Immature natural killer cell (primary cell): ENCODE measurements at regions not wholly inside any gene's neighbourhood (a gene's known extent, or its start where the extent isn't known, plus 50 kb on each side); places are given as distances from the start of the nearest gene placed in this dataset.

Experiments
- DNase-seq, 3 donors: peaks; one replicate each; pipeline ENCODE4 v3.0.0; 2022; ENCODE audit warnings: mixed read lengths in 1 of 3
- H3K27ac Mint-ChIP-seq, 6 donors: one replicate each; pipeline ENCODE4 v1.8.0; 2020; ENCODE audit warnings: mixed read lengths in 6 of 6, mild to moderate bottlenecking in 5 of 6, inconsistent platforms in 4 of 6, moderate library complexity in 3 of 6
- H3K27me3 Mint-ChIP-seq, 3 donors: one replicate each; pipeline ENCODE4 v1.8.0; 2020 to 2021; ENCODE audit warnings: low read depth in 3 of 3, mild to moderate bottlenecking in 3 of 3, mixed read lengths in 3 of 3, moderate library complexity in 3 of 3, inconsistent platforms in 1 of 3
- H3K36me3 Mint-ChIP-seq, 3 donors: one replicate each; pipeline ENCODE4 v1.8.0; 2020; ENCODE audit warnings: mixed read lengths in 3 of 3, inconsistent platforms in 2 of 3, mild to moderate bottlenecking in 2 of 3
- H3K4me1 Mint-ChIP-seq, 2 donors: one replicate each; pipeline ENCODE4 v1.8.0; 2020; ENCODE audit warnings: inconsistent platforms in 2 of 2, mild to moderate bottlenecking in 2 of 2, mixed read lengths in 2 of 2, moderate library complexity in 1 of 2
- H3K4me3 Mint-ChIP-seq, 5 donors: one replicate each; pipeline ENCODE4 v1.8.0; 2020; ENCODE audit warnings: mild to moderate bottlenecking in 5 of 5, mixed read lengths in 5 of 5, inconsistent platforms in 3 of 5, moderate library complexity in 3 of 5
- H3K9me3 Mint-ChIP-seq, 6 donors: one replicate each; pipeline ENCODE4 v1.8.0; 2020; ENCODE audit warnings: mild to moderate bottlenecking in 6 of 6, mixed read lengths in 6 of 6, inconsistent platforms in 4 of 6, moderate library complexity in 3 of 6

GRCh38 chr6:145502416-145502815 lies 232.9 kb downstream of the EPM2A start:
- DNase-seq = no peak
- Mint-ChIP-seq H3K4me1 (no peaks in the 10 kb centered on the region), H3K27ac (no peak overlapping the region), H3K36me3 (peaks cover 0 to 3% (median 0%) of the 10 kb centered on the region in 3 donors), H3K9me3 (peaks cover 5 to 39% (median 18%) of the 10 kb centered on the region in 6 donors), H3K4me3 (no peak overlapping the region), H3K27me3 (peaks cover 0 to 2% (median 1%) of the 10 kb centered on the region in 3 donors)

- peaks cover 18 to 54% (median 27%) of the 10 kb centered on the region in 6 donors for H3K9me3 Mint-ChIP-seq
- H3K4me3 Mint-ChIP-seq = no peak overlapping the region
- no peak overlapping the region for H3K27ac Mint-ChIP-seq
- no peaks in the 10 kb centered on the region for H3K4me1 Mint-ChIP-seq
- no peak for DNase-seq
- peaks cover 0 to 5% (median 3%) of the 10 kb centered on the region in 3 donors for H3K36me3 Mint-ChIP-seq
- peaks cover 0 to 5% (median 0%) of the 10 kb centered on the region in 3 donors for H3K27me3 Mint-ChIP-seq
Observed at GRCh38 chr6:145506136-145506535, 229.2 kb downstream of the EPM2A start.

- no peak overlapping the region for H3K27ac Mint-ChIP-seq
- peaks cover 0 to 5% (median 3%) of the 10 kb centered on the region in 3 donors for H3K36me3 Mint-ChIP-seq
- DNase-seq = no peak
- no peak overlapping the region for H3K4me3 Mint-ChIP-seq
- H3K27me3 Mint-ChIP-seq = peaks cover 0 to 5% (median 0%) of the 10 kb centered on the region in 3 donors
- peaks cover 16 to 54% (median 27%) of the 10 kb centered on the region in 6 donors for H3K9me3 Mint-ChIP-seq
- H3K4me1 Mint-ChIP-seq = no peaks in the 10 kb centered on the region
Observed at GRCh38 chr6:145506565-145506964, 228.8 kb downstream of the EPM2A start.

GRCh38 chr6:145507239-145507638 lies 228.1 kb downstream of the EPM2A start:
- H3K4me1 Mint-ChIP-seq = no peaks in the 10 kb centered on the region
- H3K4me3 Mint-ChIP-seq = no peak overlapping the region
- peaks cover 0 to 3% (median 0%) of the 10 kb centered on the region in 3 donors for H3K27me3 Mint-ChIP-seq
- DNase-seq = no peak
- H3K36me3 Mint-ChIP-seq = peaks cover 0 to 5% (median 3%) of the 10 kb centered on the region in 3 donors
- H3K9me3 Mint-ChIP-seq = peaks cover 16 to 58% (median 29%) of the 10 kb centered on the region in 6 donors
- H3K27ac Mint-ChIP-seq = no peak overlapping the region

GRCh38 chr6:145508107-145508506 lies 227.2 kb downstream of the EPM2A start:
- H3K4me1 Mint-ChIP-seq = no peaks in the 10 kb centered on the region
- no peak overlapping the region for H3K4me3 Mint-ChIP-seq
- H3K27me3 Mint-ChIP-seq = peaks cover 0 to 3% (median under 1%) of the 10 kb centered on the region in 3 donors
- peaks cover 16 to 65% (median 34%) of the 10 kb centered on the region in 6 donors for H3K9me3 Mint-ChIP-seq
- no peak for DNase-seq
- no peak overlapping the region for H3K27ac Mint-ChIP-seq
- H3K36me3 Mint-ChIP-seq = peaks cover 0 to 5% (median 3%) of the 10 kb centered on the region in 3 donors

- no peak overlapping the region for H3K4me3 Mint-ChIP-seq
- peaks cover 0 to 20% (median 7%) of the 10 kb centered on the region in 6 donors for H3K9me3 Mint-ChIP-seq
- no peaks in the 10 kb centered on the region for H3K4me1 Mint-ChIP-seq
Observed at GRCh38 chr6:145517492-145517891, 217.8 kb downstream of the EPM2A start.

GRCh38 chr6:145525038-145525437 lies 210.3 kb downstream of the EPM2A start:
- Mint-ChIP-seq H3K36me3 (no peaks in the 10 kb centered on the region), H3K27ac (no peak overlapping the region), H3K4me1 (no peaks in the 10 kb centered on the region), H3K9me3 (peaks cover 0 to 15% (median 7%) of the 10 kb centered on the region in 6 donors), H3K4me3 (no peak overlapping the region), H3K27me3 (no peaks in the 10 kb centered on the region)
- no peak for DNase-seq

More at GRCh38 chr6:145517492-145517891, 217.8 kb downstream of the EPM2A start:
- H3K27ac Mint-ChIP-seq = no peak overlapping the region
- no peak for DNase-seq
- H3K36me3 Mint-ChIP-seq = no peaks in the 10 kb centered on the region
- H3K27me3 Mint-ChIP-seq = peaks cover 0 to 2% (median 0%) of the 10 kb centered on the region in 3 donors

GRCh38 chr6:145529582-145529981 lies 205.7 kb downstream of the EPM2A start:
- no peaks in the 10 kb centered on the region for H3K27me3 Mint-ChIP-seq

GRCh38 chr6:145530454-145530853 lies 204.9 kb downstream of the EPM2A start:
- Mint-ChIP-seq H3K27ac (no peak overlapping the region), H3K27me3 (no peaks in the 10 kb centered on the region), H3K9me3 (peaks cover 0 to 10% (median 5%) of the 10 kb centered on the region in 6 donors)

More at GRCh38 chr6:145529582-145529981, 205.7 kb downstream of the EPM2A start:
- DNase-seq = no peak
- Mint-ChIP-seq H3K36me3 (no peaks in the 10 kb centered on the region), H3K9me3 (peaks cover 0 to 10% (median 5%) of the 10 kb centered on the region in 6 donors), H3K4me3 (no peak overlapping the region), H3K27ac (no peak overlapping the region), H3K4me1 (no peaks in the 10 kb centered on the region)

GRCh38 chr6:145531032-145531431 lies 204.3 kb downstream of the EPM2A start:
- H3K27ac Mint-ChIP-seq = no peak overlapping the region
- H3K36me3 Mint-ChIP-seq = no peaks in the 10 kb centered on the region
- H3K9me3 Mint-ChIP-seq = peaks cover 0 to 7% (median 3%) of the 10 kb centered on the region in 6 donors
- H3K4me3 Mint-ChIP-seq = no peak overlapping the region
- no peaks in the 10 kb centered on the region for H3K27me3 Mint-ChIP-seq
- DNase-seq = no peak
- H3K4me1 Mint-ChIP-seq = no peaks in the 10 kb centered on the region

More at GRCh38 chr6:145530454-145530853, 204.9 kb downstream of the EPM2A start:
- no peak for DNase-seq
- Mint-ChIP-seq H3K4me1 (no peaks in the 10 kb centered on the region), H3K4me3 (no peak overlapping the region), H3K36me3 (no peaks in the 10 kb centered on the region)

GRCh38 chr6:145531822-145532221 lies 203.5 kb downstream of the EPM2A start:
- Mint-ChIP-seq H3K36me3 (no peaks in the 10 kb centered on the region), H3K27ac (no peak overlapping the region), H3K27me3 (no peaks in the 10 kb centered on the region), H3K4me1 (no peaks in the 10 kb centered on the region), H3K4me3 (no peak overlapping the region), H3K9me3 (peaks cover 0 to 6% (median 3%) of the 10 kb centered on the region in 6 donors)
- no peak for DNase-seq

GRCh38 chr6:145532361-145532760 lies 203.0 kb downstream of the EPM2A start:
- no peak overlapping the region for H3K4me3 Mint-ChIP-seq

GRCh38 chr6:145534989-145535388 lies 200.3 kb downstream of the EPM2A start:
- Mint-ChIP-seq H3K4me3 (no peak overlapping the region), H3K9me3 (peaks cover 0 to 13% (median 2%) of the 10 kb centered on the region in 6 donors), H3K4me1 (no peaks in the 10 kb centered on the region), H3K27ac (no peak overlapping the region), H3K27me3 (no peaks in the 10 kb centered on the region), H3K36me3 (no peaks in the 10 kb centered on the region)
- no peak for DNase-seq

More at GRCh38 chr6:145532361-145532760, 203.0 kb downstream of the EPM2A start:
- peaks cover 0 to 8% (median 2%) of the 10 kb centered on the region in 6 donors for H3K9me3 Mint-ChIP-seq
- H3K4me1 Mint-ChIP-seq = no peaks in the 10 kb centered on the region
- no peak for DNase-seq
- H3K36me3 Mint-ChIP-seq = no peaks in the 10 kb centered on the region
- no peaks in the 10 kb centered on the region for H3K27me3 Mint-ChIP-seq
- no peak overlapping the region for H3K27ac Mint-ChIP-seq

GRCh38 chr6:145538989-145539388 lies 196.3 kb downstream of the EPM2A start:
- H3K9me3 Mint-ChIP-seq = peaks cover 0 to 13% (median 2%) of the 10 kb centered on the region in 6 donors
- no peaks in the 10 kb centered on the region for H3K36me3 Mint-ChIP-seq
- H3K27ac Mint-ChIP-seq = no peak overlapping the region
- no peak overlapping the region for H3K4me3 Mint-ChIP-seq
- H3K4me1 Mint-ChIP-seq = no peaks in the 10 kb centered on the region
- DNase-seq = no peak
- no peaks in the 10 kb centered on the region for H3K27me3 Mint-ChIP-seq

- H3K9me3 Mint-ChIP-seq = peaks cover 0 to 13% (median 2%) of the 10 kb centered on the region in 6 donors
- no peaks in the 10 kb centered on the region for H3K36me3 Mint-ChIP-seq
- no peaks in the 10 kb centered on the region for H3K27me3 Mint-ChIP-seq
- H3K27ac Mint-ChIP-seq = no peak overlapping the region
- no peaks in the 10 kb centered on the region for H3K4me1 Mint-ChIP-seq
- DNase-seq = no peak
- no peak overlapping the region for H3K4me3 Mint-ChIP-seq
Observed at GRCh38 chr6:145539831-145540230, 195.5 kb downstream of the EPM2A start.
